Left ventricle myocardium inferior (tissue), 1 donor: ENCODE measurements at regions not wholly inside any gene's neighbourhood (a gene's known extent, or its start where the extent isn't known, plus 50 kb on each side); places are given as distances from the start of the nearest gene placed in this dataset.

Experiments
- DNase-seq: peaks from one replicate; pipeline ENCODE4 v3.0.0-alpha.2; 2020
- H3K27ac ChIP-seq: fragments of 200-600 bp; replicated peaks from 2 replicates; pipeline ENCODE4 v1.8.0; 2021
- H3K27me3 ChIP-seq: fragments of 200-600 bp; 2 replicates; pipeline ENCODE4 v1.8.0; 2021; ENCODE audit warnings: low read depth
- H3K36me3 ChIP-seq: fragments of 200-600 bp; 2 replicates; pipeline ENCODE4 v1.8.0; 2021
- H3K4me1 ChIP-seq: fragments of 200-600 bp; 2 replicates; pipeline ENCODE4 v1.8.0; 2021
- H3K4me3 ChIP-seq: fragments of 200-600 bp; 2 replicates; pipeline ENCODE4 v1.8.0; 2021; ENCODE audit warnings: mild to moderate bottlenecking, moderate library complexity
- H3K9me3 ChIP-seq: fragments of 200-600 bp; replicated peaks from 2 replicates; pipeline ENCODE4 v1.8.0; 2021
- CTCF ChIP-seq: fragments of 200-600 bp; IDR thresholded peaks from 2 replicates; pipeline ENCODE4 v1.8.0; 2021; ENCODE audit warnings: antibody characterized with exemption, mild to moderate bottlenecking, borderline replicate concordance
- intact Hi-C: fragments of 100-400 bp; cut with micrococcal nuclease; formaldehyde crosslinking; loops from one replicate; pipeline ENCODE4 v1.11.0; 2022
- donor health status: DM: no; HTN: yes; CAD: no; lungs with severe emphysema.

DNA sequence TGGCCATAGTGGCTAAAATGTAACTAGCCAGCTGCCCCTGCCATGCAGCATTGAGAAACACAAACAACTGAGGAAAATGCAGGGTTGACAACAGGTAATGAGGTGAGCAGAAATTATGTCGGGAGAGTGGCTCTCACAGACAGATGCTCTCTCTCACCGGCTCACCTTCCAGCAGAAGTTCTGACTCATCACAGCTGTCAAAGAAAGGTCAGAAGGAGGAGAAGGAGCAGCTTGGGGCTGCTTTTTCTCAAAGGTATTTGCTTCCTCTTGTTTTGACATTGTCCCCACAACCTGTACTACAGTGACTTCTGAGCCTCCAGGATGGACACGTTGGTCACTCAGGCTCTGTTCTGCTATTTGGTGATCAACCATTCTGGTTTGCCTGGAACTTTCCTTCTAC is 190.5 kb upstream of the HEY2 start:
- Histone ChIP-seq H3K4me3 (no peak overlapping the region), H3K4me1 (peaks cover 16% of the 10 kb centered on the region), H3K27me3 (no peaks in the 10 kb centered on the region), H3K9me3 (no peaks in the 10 kb centered on the region), H3K36me3 (no peaks in the 10 kb centered on the region), H3K27ac (no peak overlapping the region)
- no peak for DNase-seq
- intact Hi-C loops: no loop called here
- TF ChIP-seq CTCF: no peak

- DNase-seq: no peak
- no peaks in the 10 kb centered on the region for H3K36me3 ChIP-seq
- peaks cover 8% of the 10 kb centered on the region for H3K4me1 ChIP-seq
- H3K4me3 ChIP-seq: no peak overlapping the region
- no peak for TF ChIP-seq CTCF
- H3K27ac ChIP-seq: no peak overlapping the region
- intact Hi-C loops: no loop called here
- H3K9me3 ChIP-seq: no peaks in the 10 kb centered on the region
- no peaks in the 10 kb centered on the region for H3K27me3 ChIP-seq
Observed at GRCh38 chr6:125562156-125562555, 187.3 kb upstream of the HEY2 start.

GRCh38 chr6:125564941-125565340 is 184.5 kb upstream of the HEY2 start:
- Histone ChIP-seq H3K36me3 (no peaks in the 10 kb centered on the region), H3K27ac (no peak overlapping the region), H3K27me3 (no peaks in the 10 kb centered on the region), H3K4me1 (no peaks in the 10 kb centered on the region), H3K4me3 (no peak overlapping the region), H3K9me3 (no peaks in the 10 kb centered on the region)
- intact Hi-C loops: no loop called here
- no peak for DNase-seq
- no peak for TF ChIP-seq CTCF

DNA sequence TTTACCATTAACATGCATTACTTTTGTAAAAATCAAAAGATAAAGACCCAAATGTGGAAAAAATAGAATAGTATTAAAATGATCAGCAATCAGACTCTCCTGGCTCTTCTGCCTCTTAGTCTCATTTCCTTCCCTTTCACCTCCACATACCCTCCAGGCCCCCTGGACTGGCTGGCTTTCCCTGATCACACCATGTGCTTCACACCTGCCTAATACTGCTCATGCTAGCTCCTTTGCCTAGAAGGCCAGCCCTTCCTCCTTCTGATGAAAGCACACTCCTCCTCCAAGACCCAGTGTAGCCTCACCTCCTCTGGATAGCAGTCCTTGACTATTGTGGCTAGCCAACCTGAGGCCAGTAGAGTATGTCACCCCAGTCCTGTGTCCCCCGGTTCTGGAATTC is 182.0 kb upstream of the HEY2 start:
- Histone ChIP-seq H3K4me3 (no peak overlapping the region), H3K27me3 (no peaks in the 10 kb centered on the region), H3K36me3 (no peaks in the 10 kb centered on the region), H3K9me3 (no peaks in the 10 kb centered on the region), H3K27ac (no peak overlapping the region), H3K4me1 (peaks cover 4% of the 10 kb centered on the region)
- intact Hi-C loops: no loop called here
- TF ChIP-seq CTCF: no peak
- DNase-seq: no peak

DNA sequence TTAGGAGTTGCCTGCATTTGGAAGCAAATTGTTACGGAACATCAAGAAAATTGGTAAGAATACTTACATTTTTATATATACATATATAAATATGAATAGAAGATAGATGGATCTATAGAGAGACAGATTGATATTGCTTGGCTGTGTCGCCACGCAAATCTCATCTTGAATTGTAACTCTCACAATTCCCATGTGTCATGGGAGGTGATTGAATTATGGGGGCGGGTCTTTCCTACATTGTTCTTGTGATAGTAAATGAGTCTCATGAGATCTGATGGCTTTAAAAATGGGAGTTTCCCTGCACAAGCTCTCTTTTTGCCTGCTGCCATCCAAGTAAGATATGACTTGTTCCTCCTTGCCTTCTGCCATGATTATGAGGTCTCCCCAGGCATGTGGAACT is 180.8 kb upstream of the HEY2 start:
- H3K4me1 ChIP-seq: peaks cover 4% of the 10 kb centered on the region
- no peak for TF ChIP-seq CTCF
- H3K27ac ChIP-seq: no peak overlapping the region
- intact Hi-C loops: no loop called here
- no peaks in the 10 kb centered on the region for H3K27me3 ChIP-seq
- H3K4me3 ChIP-seq: no peak overlapping the region
- H3K36me3 ChIP-seq: no peaks in the 10 kb centered on the region
- DNase-seq: no peak
- H3K9me3 ChIP-seq: no peaks in the 10 kb centered on the region

DNA sequence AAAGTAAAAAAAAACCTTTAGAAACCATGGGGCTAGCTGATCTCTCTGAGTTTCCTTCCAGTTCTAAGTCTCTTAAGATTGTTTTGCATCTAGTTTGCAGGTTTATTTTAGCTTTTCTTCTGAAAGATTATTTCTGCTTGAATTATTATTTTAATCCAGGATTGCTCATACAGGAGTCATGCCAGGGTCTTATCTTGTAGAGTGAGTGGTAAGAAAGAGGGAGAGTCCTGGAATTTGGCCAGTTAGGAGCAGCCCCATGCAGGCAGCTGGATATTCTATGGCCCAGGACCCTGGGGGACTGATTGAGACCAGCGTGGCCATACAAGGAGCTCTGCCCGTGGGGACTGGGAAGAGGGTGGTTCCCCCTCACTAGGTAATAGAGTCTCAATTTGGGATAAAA is 178.9 kb upstream of the HEY2 start:
- intact Hi-C loops: no loop called here
- no peaks in the 10 kb centered on the region for H3K36me3 ChIP-seq
- H3K27me3 ChIP-seq: no peaks in the 10 kb centered on the region
- H3K9me3 ChIP-seq: no peaks in the 10 kb centered on the region
- DNase-seq: no peak
- H3K4me3 ChIP-seq: no peak overlapping the region
- peaks cover 4% of the 10 kb centered on the region for H3K4me1 ChIP-seq
- no peak for TF ChIP-seq CTCF
- H3K27ac ChIP-seq: no peak overlapping the region
